HL-60 (cell line): ENCODE measurements at regions not wholly inside any gene's neighbourhood (a gene's known extent, or its start where the extent isn't known, plus 50 kb on each side); places are given as distances from the start of the nearest gene placed in this dataset.

Experiments used
- POLR2AphosphoS5 ChIP-seq: IDR thresholded peaks from 2 replicates; pipeline ENCODE4 v1.6.1; 2012; ENCODE audit warnings: low read depth
- SPI1 ChIP-seq: IDR thresholded peaks from 2 replicates; pipeline ENCODE4 v1.6.1; 2012; ENCODE audit warnings: low read depth, mild to moderate bottlenecking, borderline replicate concordance
- TF ChIP-seq, protein P1 (sequence below): IDR thresholded peaks from one replicate; pipeline ENCODE4 v1.5.1; 2011; ENCODE audit warnings: low read length, control low read depth, inconsistent platforms; ENCODE audit not compliant: insufficient read depth
- TF ChIP-seq, protein P2 (sequence below): IDR thresholded peaks from 2 replicates; pipeline ENCODE4 v1.6.1; 2012; ENCODE audit warnings: low read depth; ENCODE audit not compliant: insufficient replicate concordance

DNA sequence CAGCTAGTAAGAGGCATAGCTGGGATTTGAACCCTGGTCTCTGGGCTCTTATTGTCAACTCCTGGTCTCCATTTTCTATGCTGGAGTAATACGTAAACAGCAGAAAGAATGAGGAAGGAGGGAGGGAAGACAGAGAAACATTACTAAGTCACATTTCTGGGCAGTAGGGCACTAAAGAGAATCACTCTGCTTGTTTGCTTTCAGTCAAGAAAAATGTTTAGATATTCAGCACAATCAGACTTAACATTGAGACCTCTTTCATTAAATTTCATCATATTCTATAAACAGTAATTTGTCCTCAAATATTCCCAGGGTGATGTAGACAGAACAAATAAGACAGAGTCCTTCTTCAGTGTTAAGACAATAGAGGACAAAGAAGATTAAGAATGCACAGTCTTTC, 67.7 kb upstream of the BNC1 start:
- TF ChIP-seq, protein P1, sequence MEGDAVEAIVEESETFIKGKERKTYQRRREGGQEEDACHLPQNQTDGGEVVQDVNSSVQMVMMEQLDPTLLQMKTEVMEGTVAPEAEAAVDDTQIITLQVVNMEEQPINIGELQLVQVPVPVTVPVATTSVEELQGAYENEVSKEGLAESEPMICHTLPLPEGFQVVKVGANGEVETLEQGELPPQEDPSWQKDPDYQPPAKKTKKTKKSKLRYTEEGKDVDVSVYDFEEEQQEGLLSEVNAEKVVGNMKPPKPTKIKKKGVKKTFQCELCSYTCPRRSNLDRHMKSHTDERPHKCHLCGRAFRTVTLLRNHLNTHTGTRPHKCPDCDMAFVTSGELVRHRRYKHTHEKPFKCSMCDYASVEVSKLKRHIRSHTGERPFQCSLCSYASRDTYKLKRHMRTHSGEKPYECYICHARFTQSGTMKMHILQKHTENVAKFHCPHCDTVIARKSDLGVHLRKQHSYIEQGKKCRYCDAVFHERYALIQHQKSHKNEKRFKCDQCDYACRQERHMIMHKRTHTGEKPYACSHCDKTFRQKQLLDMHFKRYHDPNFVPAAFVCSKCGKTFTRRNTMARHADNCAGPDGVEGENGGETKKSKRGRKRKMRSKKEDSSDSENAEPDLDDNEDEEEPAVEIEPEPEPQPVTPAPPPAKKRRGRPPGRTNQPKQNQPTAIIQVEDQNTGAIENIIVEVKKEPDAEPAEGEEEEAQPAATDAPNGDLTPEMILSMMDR = no peak
- TF ChIP-seq POLR2AphosphoS5 = no peak
- TF ChIP-seq, protein P2, sequence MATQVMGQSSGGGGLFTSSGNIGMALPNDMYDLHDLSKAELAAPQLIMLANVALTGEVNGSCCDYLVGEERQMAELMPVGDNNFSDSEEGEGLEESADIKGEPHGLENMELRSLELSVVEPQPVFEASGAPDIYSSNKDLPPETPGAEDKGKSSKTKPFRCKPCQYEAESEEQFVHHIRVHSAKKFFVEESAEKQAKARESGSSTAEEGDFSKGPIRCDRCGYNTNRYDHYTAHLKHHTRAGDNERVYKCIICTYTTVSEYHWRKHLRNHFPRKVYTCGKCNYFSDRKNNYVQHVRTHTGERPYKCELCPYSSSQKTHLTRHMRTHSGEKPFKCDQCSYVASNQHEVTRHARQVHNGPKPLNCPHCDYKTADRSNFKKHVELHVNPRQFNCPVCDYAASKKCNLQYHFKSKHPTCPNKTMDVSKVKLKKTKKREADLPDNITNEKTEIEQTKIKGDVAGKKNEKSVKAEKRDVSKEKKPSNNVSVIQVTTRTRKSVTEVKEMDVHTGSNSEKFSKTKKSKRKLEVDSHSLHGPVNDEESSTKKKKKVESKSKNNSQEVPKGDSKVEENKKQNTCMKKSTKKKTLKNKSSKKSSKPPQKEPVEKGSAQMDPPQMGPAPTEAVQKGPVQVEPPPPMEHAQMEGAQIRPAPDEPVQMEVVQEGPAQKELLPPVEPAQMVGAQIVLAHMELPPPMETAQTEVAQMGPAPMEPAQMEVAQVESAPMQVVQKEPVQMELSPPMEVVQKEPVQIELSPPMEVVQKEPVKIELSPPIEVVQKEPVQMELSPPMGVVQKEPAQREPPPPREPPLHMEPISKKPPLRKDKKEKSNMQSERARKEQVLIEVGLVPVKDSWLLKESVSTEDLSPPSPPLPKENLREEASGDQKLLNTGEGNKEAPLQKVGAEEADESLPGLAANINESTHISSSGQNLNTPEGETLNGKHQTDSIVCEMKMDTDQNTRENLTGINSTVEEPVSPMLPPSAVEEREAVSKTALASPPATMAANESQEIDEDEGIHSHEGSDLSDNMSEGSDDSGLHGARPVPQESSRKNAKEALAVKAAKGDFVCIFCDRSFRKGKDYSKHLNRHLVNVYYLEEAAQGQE = no peak
- no peak for TF ChIP-seq SPI1
